Heart left ventricle (tissue), 16 donors: ENCODE measurements at regions not wholly inside any gene's neighbourhood (a gene's known extent, or its start where the extent isn't known, plus 50 kb on each side); places are given as distances from the start of the nearest gene placed in this dataset.
A peak's percentile ranks its signal among the peaks of the same experiment; 100 is the strongest.

ENCODE experiments used
- ATAC-seq, 4 donors: fragments of 200-7000 bp; cut with Tn5 transposase; one replicate each; pipeline ENCODE4 v1.9.1; 2020 to 2022; ENCODE audit warnings: moderate library complexity in 4 of 4, mild to moderate bottlenecking in 3 of 4, moderate number of reproducible peaks in 1 of 4
- DNase-seq, 5 donors: peaks; one replicate each; pipeline ENCODE4 v3.0.0-alpha.2; 2020
- H3K27ac ChIP-seq, 12 donors: fragments of 200-600 bp; sonication (generic) in 4 of 12; one replicate each; pipeline versions ENCODE4 v1.5.0 to v1.8.0; 2016 to 2022; ENCODE audit warnings: mild to moderate bottlenecking in 2 of 12
- H3K27me3 ChIP-seq, 9 donors: fragments of 200-600 bp; sonication (generic) in 2 of 9; one replicate each; pipeline versions ENCODE4 v1.5.1 to v1.8.0; 2016 to 2022; ENCODE audit warnings: mild to moderate bottlenecking in 3 of 9
- H3K36me3 ChIP-seq, 9 donors: fragments of 200-600 bp; sonication (generic) in 2 of 9; one replicate each; pipeline versions ENCODE4 v1.5.0 to v1.8.0; 2018 to 2022; ENCODE audit warnings: mild to moderate bottlenecking in 2 of 9
- H3K4me1 ChIP-seq, 12 donors: fragments of 200-600 bp; sonication (generic) in 4 of 12; one replicate each; pipeline versions ENCODE4 v1.5.0 to v1.8.0; 2016 to 2022; ENCODE audit warnings: mild to moderate bottlenecking in 3 of 12
- H3K4me3 ChIP-seq, 12 donors: fragments of 200-600 bp; sonication (generic) in 4 of 12; one replicate each; pipeline versions ENCODE4 v1.5.0 to v1.8.0; 2017 to 2022; ENCODE audit warnings: mild to moderate bottlenecking in 9 of 12, moderate library complexity in 4 of 12
- H3K9me3 ChIP-seq, 12 donors: fragments of 200-600 bp; sonication (generic) in 4 of 12; one replicate each; pipeline versions ENCODE4 v1.5.0 to v1.8.0; 2016 to 2022; ENCODE audit warnings: mild to moderate bottlenecking in 1 of 12
- POLR2A ChIP-seq, 2 donors: fragments of 450-650 bp; IDR thresholded peaks; one replicate each; pipeline ENCODE4 v1.6.1; 2017; ENCODE audit warnings: antibody characterized with exemption in 2 of 2, mild to moderate bottlenecking in 2 of 2, moderate library complexity in 2 of 2
- WGBS, 4 donors: extraction: QIAGEN DNeasy Blood & Tissue Kit in 2 of 4; methylation state at CpG; one replicate each; pipeline versions ENCODE4 v1.1.5 to v1.1.7; 2013 to 2018; 5-methylcytosine and 5-hydroxymethylcytosine counted together
- intact Hi-C, 10 donors: fragments of 100-400 bp; cut with DNase I; formaldehyde crosslinking; loops; one replicate each; pipeline versions ENCODE4 v1.11.1 to v1.14.2; 2022
- TF ChIP-seq, protein P1 (sequence below), 12 donors: fragments of 200-600 bp; sonication (generic) in 4 of 12; IDR thresholded peaks; one replicate each; pipeline versions ENCODE4 v1.5.0 to v1.8.0; 2018 to 2022; ENCODE audit warnings: antibody characterized with exemption in 12 of 12, mild to moderate bottlenecking in 5 of 12
- donor health status: ischemic (EF 13 %, LVEDD 7.1; RV severe dilation, severe dysfunction).
- donor health status: healthy with polysubstance abuse.
- donor health status: DM: no; HTN: yes; CAD: no.
- donor health status: DM: no; HTN: no; CAD: no.
- donor health status: ischemic (EF 25% LVEDD 6.9; RV normal size, moderate dysfunction).
- donor health status: ischemic (EF 25% LVEDD 5.7; RV mildly dilated, moderate dysfunction).
- donor health status: healthy.
- donor health status: DM: yes; HTN: yes; CAD: no.
- donor health status: ischemic (EF 35%, LVEDD 5.7; RV mildly dilated, moderate dysfunction).
- donor health status: nonischemic (EF 11% LVEDD 7.7; RV severe dilation, severe dysfunction).
- donor health status: DM: yes; HTN: yes; CAD: no.
- donor health status: PGD.
- donor health status: ischemic (EF 29% LVEDD 5.4; RV normal size, mild dysfunction).
- donor health status: nonischemic (EF 23%, LVEDD 6.1; RV moderate dilation, normal function).

GRCh38 chr14:22388669-22389595 is 200.1 kb downstream of the DAD1 start:
- peaks cover 0 to 8% (median 0%) of the 10 kb centered on the region in 12 donors for H3K4me1 ChIP-seq
- no peak for TF ChIP-seq POLR2A (IDR thresholded peaks at IDR 0.05)
- TF ChIP-seq, protein P1, sequence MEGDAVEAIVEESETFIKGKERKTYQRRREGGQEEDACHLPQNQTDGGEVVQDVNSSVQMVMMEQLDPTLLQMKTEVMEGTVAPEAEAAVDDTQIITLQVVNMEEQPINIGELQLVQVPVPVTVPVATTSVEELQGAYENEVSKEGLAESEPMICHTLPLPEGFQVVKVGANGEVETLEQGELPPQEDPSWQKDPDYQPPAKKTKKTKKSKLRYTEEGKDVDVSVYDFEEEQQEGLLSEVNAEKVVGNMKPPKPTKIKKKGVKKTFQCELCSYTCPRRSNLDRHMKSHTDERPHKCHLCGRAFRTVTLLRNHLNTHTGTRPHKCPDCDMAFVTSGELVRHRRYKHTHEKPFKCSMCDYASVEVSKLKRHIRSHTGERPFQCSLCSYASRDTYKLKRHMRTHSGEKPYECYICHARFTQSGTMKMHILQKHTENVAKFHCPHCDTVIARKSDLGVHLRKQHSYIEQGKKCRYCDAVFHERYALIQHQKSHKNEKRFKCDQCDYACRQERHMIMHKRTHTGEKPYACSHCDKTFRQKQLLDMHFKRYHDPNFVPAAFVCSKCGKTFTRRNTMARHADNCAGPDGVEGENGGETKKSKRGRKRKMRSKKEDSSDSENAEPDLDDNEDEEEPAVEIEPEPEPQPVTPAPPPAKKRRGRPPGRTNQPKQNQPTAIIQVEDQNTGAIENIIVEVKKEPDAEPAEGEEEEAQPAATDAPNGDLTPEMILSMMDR (IDR thresholded peaks at IDR 0.05) = no peak
- no peak overlapping the region for H3K27ac ChIP-seq
- H3K9me3 ChIP-seq = no peaks in the 10 kb centered on the region
- ATAC-seq (no peak), DNase-seq (no peak)
- WGBS, 4 donors = 81 to 89% (median 87%) methylated on average over 8 of the region's 8 CpGs
- no peaks in the 10 kb centered on the region for H3K36me3 ChIP-seq
- intact Hi-C loops = loop anchor here in 9 of 10 donors (2.0 to 10.0 kb wide), 8 partner anchors 83 to 466 kb away; partner anchors contain the start of gene MRPL52 (in 3 of the 9)
- peaks cover 0 to 29% (median 0%) of the 10 kb centered on the region in 9 donors for H3K27me3 ChIP-seq
- no peak overlapping the region for H3K4me3 ChIP-seq

DNA sequence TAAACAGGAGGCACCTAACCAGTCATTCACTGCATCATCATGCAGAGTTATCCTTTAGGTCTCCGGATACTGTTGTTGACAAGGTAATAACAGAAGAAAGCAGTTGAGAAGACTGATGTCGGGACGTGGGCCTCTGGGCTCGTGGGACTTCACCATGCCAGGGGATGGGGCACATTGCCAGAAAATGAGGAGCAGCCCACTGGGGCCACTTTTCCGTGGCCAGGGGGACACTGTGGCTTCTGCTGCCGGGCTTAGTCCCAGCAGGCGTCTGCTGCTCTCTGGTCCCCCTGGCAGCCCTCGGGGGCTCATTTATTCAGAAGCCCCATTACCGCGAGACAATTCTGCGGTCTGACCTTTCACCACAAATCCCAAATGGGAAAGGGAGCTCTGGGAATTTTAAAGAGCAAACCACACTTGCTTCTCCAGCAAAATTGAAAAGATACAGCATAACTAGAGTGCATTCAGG is 201.2 kb downstream of the DAD1 start:
- Histone ChIP-seq H3K27me3 (peaks cover 0 to 29% (median 0%) of the 10 kb centered on the region in 9 donors), H3K9me3 (no peaks in the 10 kb centered on the region), H3K4me1 (peaks cover 0 to 8% (median 0%) of the 10 kb centered on the region in 12 donors), H3K36me3 (no peaks in the 10 kb centered on the region), H3K4me3 (no peak overlapping the region), H3K27ac (no peak overlapping the region)
- intact Hi-C loops = loop anchor here in 9 of 10 donors (2.0 to 10.0 kb wide), 9 partner anchors 84 to 467 kb away; partner anchors contain the start of gene MRPL52 (in 3 of the 9)
- TF ChIP-seq, protein P1 (IDR thresholded peaks at IDR 0.05) = peak in 2 of 12 donors; percentile 3 to 5
- TF ChIP-seq POLR2A (IDR thresholded peaks at IDR 0.05) = no peak
- 43 to 49% (median 45%) methylated on average over 7 to 11 of the region's 11 CpGs for WGBS, 4 donors
- ATAC-seq (no peak), DNase-seq (no peak)

DNA sequence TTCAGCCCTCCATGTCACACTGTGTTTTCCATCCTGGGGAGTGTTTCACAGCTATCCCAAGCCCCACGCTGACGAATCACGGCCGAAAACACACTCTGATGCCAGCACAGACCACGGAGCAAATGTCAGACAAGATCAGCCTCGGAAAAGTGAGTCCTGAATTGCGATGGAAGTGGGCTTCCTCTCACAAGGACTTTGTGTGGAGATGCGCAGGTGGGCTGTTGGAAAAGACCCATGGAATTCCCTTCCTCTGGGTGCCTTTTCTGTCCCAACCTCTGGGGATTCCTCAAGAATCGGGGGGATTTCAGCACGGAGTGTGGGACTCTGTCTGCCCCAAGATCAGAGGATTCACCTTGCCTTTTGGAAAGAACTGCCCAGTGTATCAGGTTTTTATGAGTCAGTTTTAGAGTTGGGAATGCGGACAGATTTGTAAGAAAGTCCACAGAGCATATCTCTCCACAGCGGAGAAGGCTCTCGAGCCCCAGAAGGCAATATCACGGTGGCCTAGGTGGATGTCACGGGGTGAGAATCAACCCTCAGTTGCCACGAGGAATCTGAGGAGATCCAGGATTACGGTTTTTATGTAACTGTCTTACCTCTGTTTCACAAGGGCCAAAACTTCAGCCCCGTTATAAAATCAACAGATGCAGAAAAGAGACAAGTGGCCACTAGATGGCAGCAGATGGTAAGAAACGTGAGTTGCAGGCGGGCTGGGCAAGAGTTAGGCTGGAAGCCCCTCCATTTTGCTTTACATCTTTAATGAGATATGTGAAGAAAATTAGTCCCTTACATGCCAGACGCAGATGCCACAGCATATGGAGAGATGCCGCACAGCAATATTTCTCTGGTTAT is 201.9 kb downstream of the DAD1 start:
- Histone ChIP-seq H3K27me3 (peaks cover 0 to 29% (median 0%) of the 10 kb centered on the region in 9 donors), H3K4me1 (peaks cover 0 to 8% (median 0%) of the 10 kb centered on the region in 12 donors), H3K9me3 (no peaks in the 10 kb centered on the region), H3K4me3 (no peak overlapping the region), H3K27ac (no peak overlapping the region), H3K36me3 (no peaks in the 10 kb centered on the region)
- ATAC-seq (peak in 3 of 4 donors; percentile 50 to 66 (median 60)), DNase-seq (peak in 4 of 5 donors; percentile 56 to 66 (median 60))
- TF ChIP-seq POLR2A (IDR thresholded peaks at IDR 0.05) = no peak
- TF ChIP-seq, protein P1 (IDR thresholded peaks at IDR 0.05) = peak; percentile 67 to 90 (median 84)
- intact Hi-C loops = loop anchor here in 9 of 10 donors (2.0 to 10.0 kb wide), 9 partner anchors 85 to 468 kb away; partner anchors contain the start of gene MRPL52 (in 3 of the 9)
- WGBS, 4 donors = 48 to 52% (median 48%) methylated on average over 22 of the region's 22 CpGs
